Panc1 (cell line): ENCODE measurements at regions not wholly inside any gene's neighbourhood (a gene's known extent, or its start where the extent isn't known, plus 50 kb on each side); places are given as distances from the start of the nearest gene placed in this dataset.

Experiments
- CTCF ChIP-seq: fragments of 450-650 bp; IDR thresholded peaks from 2 replicates; pipeline ENCODE4 v1.5.1; 2017; ENCODE audit warnings: mild to moderate bottlenecking
- POLR2AphosphoS5 ChIP-seq: IDR thresholded peaks from 2 replicates; pipeline ENCODE4 v1.6.1; 2012; ENCODE audit warnings: mild to moderate bottlenecking, low read depth, low read length, moderate library complexity
- REST ChIP-seq, 2 experiments: IDR thresholded peaks; 2 replicates each; pipeline ENCODE4 v1.6.1; 2011 to 2012; ENCODE audit warnings: low read depth in 2 of 2, control low read depth in 1 of 2, low read length in 1 of 2, mild to moderate bottlenecking in 1 of 2, moderate library complexity in 1 of 2; ENCODE audit not compliant: insufficient read depth in 1 of 2
- SIN3A ChIP-seq: IDR thresholded peaks from 2 replicates; pipeline ENCODE4 v1.6.1; 2012; ENCODE audit warnings: low read depth, mild to moderate bottlenecking, low read length, moderate library complexity, borderline replicate concordance; ENCODE audit not compliant: insufficient read depth
- TCF7L2 ChIP-seq: IDR thresholded peaks from 2 replicates; pipeline ENCODE4 v1.6.1; 2011; ENCODE audit warnings: mild to moderate bottlenecking, low read depth, low read length, inconsistent platforms

- TF ChIP-seq CTCF, result no peak
- no peak for TF ChIP-seq POLR2AphosphoS5
- no peak for TF ChIP-seq REST (IDR thresholded peaks at IDR 0.05; ENCODE audit: insufficient read depth in 1 of 2, low read depth in 2 of 2, low read length in 1 of 2)
- no peak for TF ChIP-seq SIN3A
- no peak for TF ChIP-seq TCF7L2
These were observed 1080.8 kb downstream of the TUSC7 start for GRCh38 chr3:117790235-117790987.
